ENCODE measurements at regions not wholly inside any gene's neighbourhood (a gene's known extent, or its start where the extent isn't known, plus 50 kb on each side); places are given as distances from the start of the nearest gene placed in this dataset.

- DNase-seq (ENCODE audit: low spot score) = no peak
These were observed 492.6 kb downstream of the GRIN2A start for GRCh38 chr16:9689597-9689996.

DNA sequence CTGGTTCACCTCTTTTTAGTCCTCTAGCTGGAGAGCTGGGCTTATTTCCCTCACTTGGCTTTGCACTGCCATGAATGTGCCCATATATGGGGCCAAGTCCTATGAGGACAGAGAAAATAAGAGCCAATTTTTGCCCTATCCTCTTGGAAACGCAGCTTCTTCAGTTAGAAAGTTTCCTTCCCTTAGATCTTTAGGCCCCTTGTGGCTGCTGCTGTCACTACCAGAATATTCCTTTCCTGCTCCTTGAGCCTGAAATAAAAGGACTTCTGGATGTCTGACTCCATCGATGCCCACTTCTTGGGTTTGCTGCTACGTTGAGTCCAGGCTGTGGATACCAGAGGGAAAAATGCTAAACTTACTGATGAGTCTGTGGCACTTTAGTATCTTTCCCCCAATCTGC is 487.1 kb downstream of the GRIN2A start:
- DNase-seq (ENCODE audit: low spot score) = no peak
